Sciatic nerve (tissue), 2 donors: ENCODE measurements at regions not wholly inside any gene's neighbourhood (a gene's known extent, or its start where the extent isn't known, plus 50 kb on each side); places are given as distances from the start of the nearest gene placed in this dataset.

ENCODE experiments used
- ATAC-seq: fragments of 200-7000 bp; cut with Tn5 transposase; one replicate; pipeline ENCODE4 v1.9.1; 2020; ENCODE audit warnings: mild to moderate bottlenecking, moderate library complexity
- DNase-seq: peaks from one replicate; pipeline ENCODE4 v3.0.0-alpha.2; 2020; ENCODE audit warnings: low spot score
- intact Hi-C: fragments of 100-400 bp; cut with DNase I; formaldehyde crosslinking; loops from one replicate; pipeline ENCODE4 v1.14.2; 2022
- donor health status: DM: no; HTN: no; CAD: no.
- donor health status: DM: no; HTN: no; CAD: no.

- intact Hi-C loops = no loop called here
- DNase-seq (peak; percentile 49), ATAC-seq (no peak)
These were observed 143.7 kb downstream of the DNAJB6 start for GRCh38 chr7:157480371-157481050.

GRCh38 chr7:157481389-157481788 is 144.6 kb downstream of the DNAJB6 start:
- intact Hi-C loops = no loop called here
- no peak for DNase-seq
- no peak for ATAC-seq

GRCh38 chr7:157482025-157482424 is 145.2 kb downstream of the DNAJB6 start:
- intact Hi-C loops = no loop called here
- DNase-seq (no peak), ATAC-seq (no peak)

- DNase-seq (no peak), ATAC-seq (no peak)
- intact Hi-C loops = no loop called here
These were observed 145.8 kb downstream of the DNAJB6 start for GRCh38 chr7:157482517-157483087.

GRCh38 chr7:157483515-157483914 is 146.7 kb downstream of the DNAJB6 start:
- intact Hi-C loops = no loop called here
- ATAC-seq (no peak), DNase-seq (peak; percentile 53)

GRCh38 chr7:157483971-157484410 is 147.2 kb downstream of the DNAJB6 start:
- DNase-seq (peak; percentile 41), ATAC-seq (no peak)
- intact Hi-C loops = no loop called here

- intact Hi-C loops = no loop called here
- ATAC-seq (no peak), DNase-seq (no peak)
These were observed 147.7 kb downstream of the DNAJB6 start for GRCh38 chr7:157484411-157485081.

- DNase-seq (no peak), ATAC-seq (no peak)
- intact Hi-C loops = no loop called here
These were observed 148.6 kb downstream of the DNAJB6 start for GRCh38 chr7:157485361-157485831.

GRCh38 chr7:157486007-157486755 is 149.4 kb downstream of the DNAJB6 start:
- ATAC-seq (no peak), DNase-seq (no peak)
- intact Hi-C loops = no loop called here

- no peak for ATAC-seq
These were observed 150.4 kb downstream of the DNAJB6 start for GRCh38 chr7:157487046-157487770.

GRCh38 chr7:157488281-157488680 is 151.5 kb downstream of the DNAJB6 start:
- ATAC-seq = no peak
- no peak for DNase-seq
- intact Hi-C loops = no loop called here

More at GRCh38 chr7:157487046-157487770, 150.4 kb downstream of the DNAJB6 start:
- DNase-seq = no peak
- intact Hi-C loops = no loop called here

GRCh38 chr7:157488966-157489365 is 152.2 kb downstream of the DNAJB6 start:
- intact Hi-C loops = no loop called here
- ATAC-seq = no peak

More at GRCh38 chr7:157488966-157489365, 152.2 kb downstream of the DNAJB6 start:
- DNase-seq = no peak
